ENCODE measurements at regions not wholly inside any gene's neighbourhood (a gene's known extent, or its start where the extent isn't known, plus 50 kb on each side); places are given as distances from the start of the nearest gene placed in this dataset.

DNA sequence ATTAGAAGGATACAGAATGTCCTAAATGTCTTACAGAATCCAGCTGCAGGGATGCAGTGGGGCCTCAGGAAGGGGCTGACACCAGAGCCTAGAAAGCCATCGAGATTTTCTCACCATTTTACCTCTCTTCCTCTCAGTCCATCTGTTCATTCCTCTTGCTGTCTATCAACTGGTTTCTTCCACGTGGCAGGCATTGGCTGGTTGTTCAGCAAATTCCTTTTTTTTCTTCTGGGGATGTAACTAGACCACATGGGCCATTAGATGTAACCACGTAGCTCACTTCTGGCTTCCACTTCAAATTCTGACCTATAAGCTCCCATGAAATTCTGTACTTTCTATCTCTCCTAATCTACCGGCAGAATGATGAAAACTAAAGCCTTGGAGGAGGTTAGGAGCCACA lies 93.6 kb upstream of the MTAP start:
- TF ChIP-seq, protein P1, sequence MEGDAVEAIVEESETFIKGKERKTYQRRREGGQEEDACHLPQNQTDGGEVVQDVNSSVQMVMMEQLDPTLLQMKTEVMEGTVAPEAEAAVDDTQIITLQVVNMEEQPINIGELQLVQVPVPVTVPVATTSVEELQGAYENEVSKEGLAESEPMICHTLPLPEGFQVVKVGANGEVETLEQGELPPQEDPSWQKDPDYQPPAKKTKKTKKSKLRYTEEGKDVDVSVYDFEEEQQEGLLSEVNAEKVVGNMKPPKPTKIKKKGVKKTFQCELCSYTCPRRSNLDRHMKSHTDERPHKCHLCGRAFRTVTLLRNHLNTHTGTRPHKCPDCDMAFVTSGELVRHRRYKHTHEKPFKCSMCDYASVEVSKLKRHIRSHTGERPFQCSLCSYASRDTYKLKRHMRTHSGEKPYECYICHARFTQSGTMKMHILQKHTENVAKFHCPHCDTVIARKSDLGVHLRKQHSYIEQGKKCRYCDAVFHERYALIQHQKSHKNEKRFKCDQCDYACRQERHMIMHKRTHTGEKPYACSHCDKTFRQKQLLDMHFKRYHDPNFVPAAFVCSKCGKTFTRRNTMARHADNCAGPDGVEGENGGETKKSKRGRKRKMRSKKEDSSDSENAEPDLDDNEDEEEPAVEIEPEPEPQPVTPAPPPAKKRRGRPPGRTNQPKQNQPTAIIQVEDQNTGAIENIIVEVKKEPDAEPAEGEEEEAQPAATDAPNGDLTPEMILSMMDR (IDR thresholded peaks at IDR 0.05) = no peak
- no peak for TF ChIP-seq EP300 (IDR thresholded peaks at IDR 0.05)

Measured in ovary (tissue), 3 donors.